IPS-18c (cell line): ENCODE measurements at regions not wholly inside any gene's neighbourhood (a gene's known extent, or its start where the extent isn't known, plus 50 kb on each side); places are given as distances from the start of the nearest gene placed in this dataset.

ENCODE experiments used
- H3K4me3 ChIP-seq: 2 replicates; pipeline ENCODE4 v1.7.0; 2013; ENCODE audit warnings: low read depth, mild to moderate bottlenecking, low read length, moderate library complexity; ENCODE audit not compliant: insufficient read depth
- H3K9me3 ChIP-seq: one replicate; pipeline ENCODE4 v1.6.1; 2013; ENCODE audit warnings: mild to moderate bottlenecking, low read length, moderate library complexity; ENCODE audit not compliant: control insufficient read depth, insufficient read depth

- Histone ChIP-seq H3K9me3 (peaks cover 5% of the 10 kb centered on the region), H3K4me3 (no peak overlapping the region)
Measured at GRCh38 chr4:32830160-32830559, 2110.0 kb downstream of the PCDH7 start.

- Histone ChIP-seq H3K9me3 (peaks cover 5% of the 10 kb centered on the region), H3K4me3 (no peak overlapping the region)
Measured at GRCh38 chr4:32831104-32831503, 2110.9 kb downstream of the PCDH7 start.

- no peak overlapping the region for H3K4me3 ChIP-seq
- H3K9me3 ChIP-seq, result no peaks in the 10 kb centered on the region
Measured at GRCh38 chr4:32840461-32841189, 2120.5 kb downstream of the PCDH7 start.

DNA sequence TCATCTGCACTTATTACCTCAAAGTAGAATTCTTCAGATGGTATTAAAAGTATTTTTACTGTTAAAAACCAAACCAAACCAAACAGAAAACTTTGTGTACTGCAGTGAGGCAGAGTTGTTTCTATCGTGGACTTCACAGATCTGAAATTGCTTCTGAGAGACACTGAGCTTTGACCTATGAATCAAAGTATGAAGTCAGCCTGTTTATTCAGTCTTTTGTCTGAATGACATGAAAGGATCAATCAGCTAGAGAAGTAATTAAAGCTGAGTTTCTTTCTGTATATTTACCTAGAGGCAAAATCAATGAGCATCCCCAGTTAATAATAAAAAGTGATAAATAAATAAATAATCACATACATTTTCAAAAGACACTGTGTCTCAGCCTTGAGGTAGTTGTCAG, 2121.0 kb downstream of the PCDH7 start:
- no peak overlapping the region for H3K4me3 ChIP-seq
- H3K9me3 ChIP-seq, result no peaks in the 10 kb centered on the region

DNA sequence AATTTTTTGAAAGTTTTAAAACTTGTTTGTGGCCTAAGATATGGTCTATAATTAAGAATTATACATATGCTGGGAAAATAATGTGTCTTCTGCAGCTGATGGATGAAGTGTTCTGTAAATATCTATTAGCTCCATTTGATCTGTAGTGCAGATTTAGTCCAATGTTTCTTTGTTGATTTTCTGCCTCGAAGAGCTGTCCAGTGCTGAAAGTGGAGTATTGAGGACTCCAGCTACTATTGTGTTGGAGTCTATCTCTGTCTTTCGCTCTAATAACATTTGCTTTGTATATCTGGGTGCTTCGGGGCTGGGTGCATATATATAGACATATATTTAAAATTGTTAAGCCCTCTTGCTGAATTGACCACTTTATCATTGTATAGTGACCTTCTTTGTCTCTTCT, 2127.3 kb downstream of the PCDH7 start:
- Histone ChIP-seq H3K4me3 (no peak overlapping the region), H3K9me3 (no peaks in the 10 kb centered on the region)

DNA sequence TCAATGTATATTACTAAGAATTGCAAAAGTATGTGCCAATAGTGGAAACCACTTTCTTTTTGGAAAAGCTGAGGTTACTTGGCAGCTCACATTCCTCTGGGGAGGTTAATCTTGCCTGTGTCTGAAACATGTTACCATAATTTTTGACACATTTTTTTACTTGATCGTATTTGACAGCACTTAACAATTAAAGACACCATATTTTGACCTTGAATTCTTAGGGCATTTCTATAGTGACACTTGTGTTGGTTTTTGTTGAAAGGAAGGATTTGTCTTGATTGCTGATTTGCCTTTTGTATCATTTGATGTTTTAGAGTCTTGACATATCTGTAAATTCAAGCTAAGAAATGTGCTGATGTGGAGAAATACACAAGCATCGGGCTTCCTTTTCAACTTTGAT, 2135.5 kb downstream of the PCDH7 start:
- no peak overlapping the region for H3K4me3 ChIP-seq

GRCh38 chr4:32858361-32858760, 2138.2 kb downstream of the PCDH7 start:
- Histone ChIP-seq H3K9me3 (no peaks in the 10 kb centered on the region), H3K4me3 (no peak overlapping the region)

More for the DNA sequence above, 2135.5 kb downstream of the PCDH7 start:
- no peaks in the 10 kb centered on the region for H3K9me3 ChIP-seq

GRCh38 chr4:32858971-32859370, 2138.8 kb downstream of the PCDH7 start:
- no peaks in the 10 kb centered on the region for H3K9me3 ChIP-seq
- H3K4me3 ChIP-seq, result no peak overlapping the region

- Histone ChIP-seq H3K4me3 (no peak overlapping the region), H3K9me3 (no peaks in the 10 kb centered on the region)
Measured at GRCh38 chr4:32864713-32865351, 2144.7 kb downstream of the PCDH7 start.

DNA sequence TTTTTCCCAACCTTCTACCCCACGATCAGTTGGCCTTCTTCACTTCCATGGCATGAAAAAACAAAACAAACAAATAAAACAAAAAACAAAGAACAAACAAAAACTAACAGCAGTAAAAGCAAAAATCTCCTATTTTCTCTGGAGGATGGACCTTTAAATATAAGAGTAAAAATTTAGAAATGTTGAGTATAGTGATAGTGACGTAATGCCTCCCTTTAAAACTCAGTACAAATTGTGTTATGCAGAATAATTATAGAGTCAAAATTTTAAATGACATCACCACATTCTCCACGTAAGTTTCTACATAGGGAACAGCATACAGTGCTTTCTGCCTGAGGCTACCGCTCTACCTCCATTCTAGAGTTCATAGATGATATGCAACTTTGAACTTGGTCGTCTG, 2156.4 kb downstream of the PCDH7 start:
- Histone ChIP-seq H3K4me3 (no peak overlapping the region), H3K9me3 (no peaks in the 10 kb centered on the region)

GRCh38 chr4:32879913-32880312, 2159.7 kb downstream of the PCDH7 start:
- no peaks in the 10 kb centered on the region for H3K9me3 ChIP-seq
- H3K4me3 ChIP-seq, result no peak overlapping the region

- no peaks in the 10 kb centered on the region for H3K9me3 ChIP-seq
- no peak overlapping the region for H3K4me3 ChIP-seq
Measured at GRCh38 chr4:32884198-32884597, 2164.0 kb downstream of the PCDH7 start.

DNA sequence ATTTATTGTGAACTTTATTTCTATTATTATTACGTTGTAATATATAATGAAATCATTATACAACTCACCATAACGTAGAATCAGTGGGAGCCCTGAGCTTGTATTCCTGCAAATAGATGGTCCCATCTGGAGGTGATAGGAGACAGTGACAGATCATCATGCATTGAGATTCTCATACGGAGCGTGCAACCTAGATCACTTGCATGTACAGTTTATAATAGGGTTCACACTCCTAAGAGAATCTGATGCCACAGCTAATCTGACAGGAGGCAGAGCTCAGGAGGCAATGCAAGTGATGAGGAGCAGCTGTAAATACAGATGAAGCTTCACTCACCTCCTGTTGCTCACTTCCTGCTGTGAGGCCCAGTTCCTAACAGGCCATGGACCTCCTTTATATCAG, 2170.2 kb downstream of the PCDH7 start:
- Histone ChIP-seq H3K9me3 (no peaks in the 10 kb centered on the region), H3K4me3 (no peak overlapping the region)

- Histone ChIP-seq H3K4me3 (no peak overlapping the region; the same call in 1 of the 2 replicates), H3K9me3 (no peaks in the 10 kb centered on the region)
Measured at GRCh38 chr4:32909053-32909452, 2188.9 kb downstream of the PCDH7 start.

DNA sequence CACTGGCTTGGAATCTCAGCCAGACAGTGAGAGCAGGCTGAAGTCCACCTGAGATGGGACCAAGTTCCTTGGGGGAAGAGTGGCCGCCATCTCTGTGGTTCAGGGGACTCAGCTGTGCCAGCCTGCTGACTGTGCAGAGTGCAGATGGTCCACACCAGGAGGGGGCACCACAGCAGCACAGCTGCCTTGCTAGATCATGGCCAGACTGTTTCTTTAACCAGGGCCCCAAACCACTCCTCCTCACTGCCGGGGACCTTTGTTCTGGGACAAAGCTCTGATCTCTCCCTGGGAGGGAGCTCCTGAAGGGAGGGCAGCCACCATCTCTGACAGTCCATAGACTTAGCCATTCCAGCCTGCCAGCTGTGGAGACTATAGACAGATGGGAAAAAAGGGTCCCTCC, 2189.6 kb downstream of the PCDH7 start:
- H3K9me3 ChIP-seq, result no peaks in the 10 kb centered on the region
- no peak overlapping the region for H3K4me3 ChIP-seq

DNA sequence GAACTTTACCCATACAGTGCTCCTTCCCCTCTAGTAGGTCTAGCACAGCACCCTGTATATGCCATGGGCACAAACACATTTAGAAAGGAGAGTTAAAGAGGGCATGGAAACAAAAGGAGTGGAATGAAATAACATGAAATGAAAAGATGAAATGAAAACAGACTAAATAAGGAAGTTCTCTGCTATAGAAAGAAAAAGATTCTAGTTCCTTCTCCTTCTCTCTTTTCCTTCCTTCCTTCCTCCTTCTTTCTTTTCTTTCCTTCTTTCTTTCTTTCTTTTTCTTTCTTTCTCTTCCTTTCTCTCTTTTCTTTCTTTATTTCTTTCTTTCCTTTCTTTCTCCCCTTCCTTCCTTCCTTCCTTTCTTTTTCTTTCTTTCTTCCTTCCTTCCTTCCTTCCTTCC, 2197.4 kb downstream of the PCDH7 start:
- Histone ChIP-seq H3K4me3 (no peak overlapping the region), H3K9me3 (no peaks in the 10 kb centered on the region)

GRCh38 chr4:32929796-32930699, 2209.9 kb downstream of the PCDH7 start:
- no peaks in the 10 kb centered on the region for H3K9me3 ChIP-seq
- no peak overlapping the region for H3K4me3 ChIP-seq

DNA sequence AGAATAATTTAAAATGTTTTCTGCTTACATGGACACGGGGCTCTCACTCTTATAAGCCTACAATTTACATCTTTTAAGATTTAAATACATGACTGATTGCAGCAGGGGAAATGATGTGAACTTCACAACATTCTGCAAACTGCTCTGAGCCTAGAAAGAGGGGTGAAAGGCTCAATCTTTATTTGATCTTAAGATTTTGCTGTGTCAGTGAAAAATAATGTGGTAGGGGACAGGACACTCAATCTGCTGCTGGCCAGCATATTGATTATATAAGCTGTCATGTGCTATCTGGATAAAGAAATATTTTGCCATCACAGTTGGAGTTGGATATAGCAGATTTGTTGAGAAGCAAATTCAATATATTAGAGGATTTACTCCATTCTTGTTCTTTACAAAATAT, 2210.5 kb downstream of the PCDH7 start:
- no peak overlapping the region for H3K4me3 ChIP-seq
- H3K9me3 ChIP-seq, result no peaks in the 10 kb centered on the region
